ENCODE measurements at regions not wholly inside any gene's neighbourhood (a gene's known extent, or its start where the extent isn't known, plus 50 kb on each side); places are given as distances from the start of the nearest gene placed in this dataset.

DNA sequence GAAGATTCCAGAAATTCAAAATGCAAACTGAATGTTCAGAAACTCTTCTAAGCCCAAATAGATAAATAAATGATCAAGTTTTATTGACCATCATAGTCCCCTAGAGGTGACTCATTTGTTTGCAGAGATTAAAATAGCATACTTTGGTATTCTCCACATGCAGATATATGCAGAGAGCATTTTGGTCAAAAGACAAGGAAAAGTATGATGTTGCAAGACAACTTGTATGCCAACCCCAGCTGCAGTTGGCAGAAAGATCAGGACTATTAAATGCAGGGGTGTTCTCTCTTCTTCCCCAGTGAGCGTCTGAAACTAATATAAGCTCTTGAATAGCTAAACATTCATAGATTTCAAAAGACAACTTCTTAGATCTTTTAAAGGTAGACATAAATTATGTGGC, 404.9 kb downstream of the LTN1 start:
- TF ChIP-seq POLR2AphosphoS5 (IDR thresholded peaks at IDR 0.05) (no peak), CTCF (IDR thresholded peaks at IDR 0.05) (no peak), POLR2A (IDR thresholded peaks at IDR 0.05) (no peak), EP300 (IDR thresholded peaks at IDR 0.05) (no peak)

Data from suprapubic skin (tissue), 4 donors.